ENCODE measurements at regions not wholly inside any gene's neighbourhood (a gene's known extent, or its start where the extent isn't known, plus 50 kb on each side); places are given as distances from the start of the nearest gene placed in this dataset.

DNA sequence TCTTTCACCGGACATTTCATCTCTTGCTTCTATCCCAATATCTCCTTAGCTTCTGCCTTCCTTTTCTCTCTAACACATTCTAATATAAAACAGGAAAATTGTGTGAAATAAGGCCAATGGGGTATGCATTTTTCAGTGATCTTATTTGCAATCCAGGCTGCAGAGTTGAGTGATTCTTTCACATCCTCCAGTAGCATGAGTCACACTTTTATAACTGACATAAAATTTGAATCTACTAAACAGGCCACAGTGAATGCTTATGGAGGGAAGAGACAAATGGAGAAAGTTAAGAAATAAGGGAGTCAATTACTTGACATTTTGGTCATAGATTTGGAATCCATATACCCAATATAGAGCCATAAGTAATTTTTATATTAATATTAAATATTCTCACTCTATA, 1037.0 kb upstream of the SPRY2 start:
- no peak for TF ChIP-seq CTCF (IDR thresholded peaks at IDR 0.05)
- no peak for TF ChIP-seq POLR2AphosphoS5 (IDR thresholded peaks at IDR 0.05)
- TF ChIP-seq EP300 (IDR thresholded peaks at IDR 0.05) = no peak
- TF ChIP-seq POLR2A (IDR thresholded peaks at IDR 0.05) = no peak

Data from gastroesophageal sphincter (tissue), 3 donors.